K562 (cell line): ENCODE measurements at regions not wholly inside any gene's neighbourhood (a gene's known extent, or its start where the extent isn't known, plus 50 kb on each side); places are given as distances from the start of the nearest gene placed in this dataset.

ENCODE experiments used
- ATAC-seq: fragments of 200-7000 bp; cut with Tn5 transposase; 3 replicates; pipeline ENCODE4 v1.9.1; 2020; ENCODE audit warnings: moderate library complexity
- BruUV-seq: library from RNA; stranded (reverse); fragments of 400-500 nt; replicated peaks from 2 replicates; lab custom pipeline; 2021; lab: Mats Ljungman, UMichigan
- CTCF ChIA-PET: fragments of 300-600 bp; formaldehyde crosslinking; extraction: SDS; loops from one replicate; lab custom pipeline; 2021; ENCODE audit warnings: low intra/inter-chr PET ratio; lab: Yijun Ruan, JAX
- POLR2A ChIA-PET: fragments of 300-600, 350-650 bp; sonication (Branson Sonifier 250); formaldehyde crosslinking; extraction: SDS; loops from one replicate; lab custom pipeline; 2021; ENCODE audit warnings: antibody characterized with exemption, inconsistent platforms; lab: Yijun Ruan, JAX
- DNase-seq, 4 experiments: peaks; one replicate each; pipeline versions ENCODE4 v3.0.0 to v3.0.0-alpha.2; 2011 to 2018; ENCODE audit warnings: low spot score in 3 of 4, mixed read lengths in 3 of 4; ENCODE audit errors: extremely low read depth in 1 of 4
- FAIRE-seq: peaks from 2 replicates; lab custom pipeline; 2011; peaks lifted over from hg19 to GRCh38; lab: Jason Lieb, UNC
- H2AFZ ChIP-seq: 2 replicates; pipeline ENCODE4 v1.6.0; 2011; ENCODE audit warnings: low read depth, low read length, control low read depth, inconsistent platforms
- H3K27ac ChIP-seq: fragments of 200-600 bp; 3 replicates; pipeline ENCODE4 v1.8.0; 2011; ENCODE audit warnings: low read depth, mild to moderate bottlenecking, control low read depth, inconsistent platforms, low read length, moderate library complexity, mixed read lengths; ENCODE audit errors: extremely low read depth
- H3K27me3 ChIP-seq, 2 experiments: fragments of 300-600 bp in 1 of 2; 2 replicates in 1 of 2; 3 replicates in 1 of 2; pipeline versions ENCODE4 v1.6.0 to v1.8.0; 2011; ENCODE audit warnings: inconsistent platforms in 2 of 2, low read length in 2 of 2, mild to moderate bottlenecking in 1 of 2, mixed read lengths in 1 of 2, moderate library complexity in 1 of 2; ENCODE audit not compliant: control insufficient read depth in 2 of 2, insufficient read depth in 2 of 2
- H3K36me3 ChIP-seq: fragments of 300-600 bp; 3 replicates; pipeline ENCODE4 v1.8.0; 2011; ENCODE audit warnings: mild to moderate bottlenecking, low read length, inconsistent platforms; ENCODE audit not compliant: control insufficient read depth, insufficient read depth
- H3K4me1 ChIP-seq, 2 experiments: fragments of 200-600 bp in 1 of 2; replicated peaks in 1 of 2; 2 replicates in 1 of 2; 3 replicates in 1 of 2; pipeline versions ENCODE4 v1.5.1 to v1.8.0; 2011; ENCODE audit warnings: inconsistent platforms in 2 of 2, low read length in 2 of 2, mild to moderate bottlenecking in 1 of 2, mixed read lengths in 1 of 2, moderate library complexity in 1 of 2; ENCODE audit not compliant: control insufficient read depth in 2 of 2, insufficient read depth in 2 of 2
- H3K4me2 ChIP-seq: 2 replicates; pipeline ENCODE4 v1.6.1; 2011; ENCODE audit warnings: low read length, control low read depth, inconsistent platforms, mixed read lengths; ENCODE audit not compliant: insufficient read depth
- H3K4me3 ChIP-seq: fragments of 200-600 bp; sonication (generic), shearing (Covaris generic); 2 replicates; pipeline ENCODE4 v1.5.1; 2016; ENCODE audit warnings: control low read depth, inconsistent platforms
- H3K79me2 ChIP-seq: fragments of 200-600 bp; 3 replicates; pipeline ENCODE4 v1.8.0; 2011; ENCODE audit warnings: low read length, inconsistent platforms; ENCODE audit not compliant: control insufficient read depth, insufficient read depth
- H3K9ac ChIP-seq, 2 experiments: 2 replicates each; pipeline versions ENCODE4 v1.6.0 to v1.6.1; 2011; ENCODE audit warnings: low read depth in 2 of 2, low read length in 2 of 2, control low read depth in 1 of 2, inconsistent platforms in 1 of 2, mild to moderate bottlenecking in 1 of 2, mixed read lengths in 1 of 2; ENCODE audit not compliant: insufficient read depth in 1 of 2
- H3K9me1 ChIP-seq: one replicate; pipeline ENCODE4 v1.6.0; 2011; ENCODE audit warnings: inconsistent platforms, mild to moderate bottlenecking, low read length, moderate library complexity; ENCODE audit not compliant: control insufficient read depth, insufficient read depth
- H3K9me3 ChIP-seq: replicated peaks from 2 replicates; pipeline ENCODE4 v1.5.1; 2011; ENCODE audit warnings: low read depth, low read length, inconsistent platforms; ENCODE audit not compliant: control insufficient read depth, insufficient read depth
- H4K20me1 ChIP-seq: replicated peaks from 2 replicates; pipeline ENCODE4 v1.6.1; 2011; ENCODE audit warnings: low read length, inconsistent platforms, mixed read lengths; ENCODE audit not compliant: control insufficient read depth, insufficient read depth
- HMG20A ChIP-seq: fragments of 450-650 bp; formaldehyde crosslinking; conservative IDR thresholded peaks from 2 replicates; pipeline ENCODE4 v1.4.0; 2020; ENCODE audit warnings: mild to moderate bottlenecking, mixed read lengths
- KLF1 ChIP-seq: fragments of 450-650 bp; IDR thresholded peaks from 2 replicates; pipeline ENCODE4 v1.6.1; 2016; ENCODE audit warnings: missing genetic modification characterization, missing compliant biosample characterization
- RERE ChIP-seq: sonication (generic); formaldehyde crosslinking; IDR thresholded peaks from 2 replicates; pipeline ENCODE4 v1.8.0; 2023; ENCODE audit warnings: missing genetic modification reagents, mild to moderate bottlenecking, borderline replicate concordance
- RFX5 ChIP-seq: IDR thresholded peaks from 2 replicates; pipeline ENCODE4 v1.6.1; 2011; ENCODE audit warnings: low read depth, mild to moderate bottlenecking, improper control_type of control experiment, low read length
- SMAD4 ChIP-seq: fragments of 250-450 bp; sonication (Bioruptor Pico); conservative IDR thresholded peaks from 2 replicates; pipeline ENCODE4 v1.8.0; 2021; ENCODE audit warnings: inconsistent platforms, mild to moderate bottlenecking, moderate library complexity
- SRSF3 ChIP-seq: fragments of 200-400 bp; formaldehyde crosslinking; IDR thresholded peaks from 2 replicates; pipeline ENCODE4 v1.6.1; 2016; ENCODE audit warnings: mild to moderate bottlenecking, low read length, moderate library complexity; ENCODE audit not compliant: insufficient read depth
- TGIF2 ChIP-seq: sonication (generic); formaldehyde crosslinking; IDR thresholded peaks from 2 replicates; pipeline ENCODE4 v1.8.1; 2022; ENCODE audit warnings: mild to moderate bottlenecking, missing genetic modification reagents, moderate library complexity
- ZBED1 ChIP-seq: IDR thresholded peaks from 2 replicates; pipeline ENCODE4 v1.6.1; 2014
- ZC3H11A ChIP-seq: IDR thresholded peaks from 2 replicates; pipeline ENCODE4 v1.6.1; 2012; ENCODE audit warnings: low read depth, low read length, improper control_type of control experiment
- ZFP36 ChIP-seq: fragments of 150-350 bp; IDR thresholded peaks from 2 replicates; pipeline ENCODE4 v1.6.1; 2018; ENCODE audit warnings: low read length, low read depth; ENCODE audit not compliant: partially characterized antibody
- ZNF668 ChIP-seq: fragments of 250-450 bp; sonication (Bioruptor Pico); IDR thresholded peaks from 2 replicates; pipeline ENCODE4 v1.8.0; 2022; ENCODE audit warnings: mild to moderate bottlenecking, inconsistent platforms
- whole genome bisulfite sequencing: fragments of 100-300 bp; shearing (Covaris generic); methylation state at CpG from one replicate; pipeline ENCODE4 v1.1.6; 2016; ENCODE audit warnings: low coverage, mixed read lengths; ENCODE audit not compliant: insufficient coverage; ENCODE audit errors: missing lambda C conversion rate; 5-methylcytosine and 5-hydroxymethylcytosine counted together
- in situ Hi-C: fragments of 300-500 bp; cut with MboI; formaldehyde crosslinking; loops from 4 replicates; pipeline ENCODE4 v1.15.0; 2018; ENCODE audit warnings: inconsistent platforms, mixed read lengths
- intact Hi-C: fragments of 100-400 bp; cut with micrococcal nuclease; formaldehyde crosslinking; loops from 2 replicates; pipeline ENCODE4 v1.14.2; 2022
- TF ChIP-seq, protein P1 (sequence below): fragments of 250-450 bp; sonication (Bioruptor Pico); IDR thresholded peaks from 2 replicates; pipeline ENCODE4 v1.4.0; 2020; ENCODE audit warnings: mild to moderate bottlenecking, moderate library complexity
- TF ChIP-seq, protein P2 (sequence below): sonication (generic); formaldehyde crosslinking; IDR thresholded peaks from 2 replicates; pipeline ENCODE4 v1.8.0; 2022; ENCODE audit warnings: missing genetic modification reagents, mild to moderate bottlenecking, borderline replicate concordance

- TF ChIP-seq, protein P1, sequence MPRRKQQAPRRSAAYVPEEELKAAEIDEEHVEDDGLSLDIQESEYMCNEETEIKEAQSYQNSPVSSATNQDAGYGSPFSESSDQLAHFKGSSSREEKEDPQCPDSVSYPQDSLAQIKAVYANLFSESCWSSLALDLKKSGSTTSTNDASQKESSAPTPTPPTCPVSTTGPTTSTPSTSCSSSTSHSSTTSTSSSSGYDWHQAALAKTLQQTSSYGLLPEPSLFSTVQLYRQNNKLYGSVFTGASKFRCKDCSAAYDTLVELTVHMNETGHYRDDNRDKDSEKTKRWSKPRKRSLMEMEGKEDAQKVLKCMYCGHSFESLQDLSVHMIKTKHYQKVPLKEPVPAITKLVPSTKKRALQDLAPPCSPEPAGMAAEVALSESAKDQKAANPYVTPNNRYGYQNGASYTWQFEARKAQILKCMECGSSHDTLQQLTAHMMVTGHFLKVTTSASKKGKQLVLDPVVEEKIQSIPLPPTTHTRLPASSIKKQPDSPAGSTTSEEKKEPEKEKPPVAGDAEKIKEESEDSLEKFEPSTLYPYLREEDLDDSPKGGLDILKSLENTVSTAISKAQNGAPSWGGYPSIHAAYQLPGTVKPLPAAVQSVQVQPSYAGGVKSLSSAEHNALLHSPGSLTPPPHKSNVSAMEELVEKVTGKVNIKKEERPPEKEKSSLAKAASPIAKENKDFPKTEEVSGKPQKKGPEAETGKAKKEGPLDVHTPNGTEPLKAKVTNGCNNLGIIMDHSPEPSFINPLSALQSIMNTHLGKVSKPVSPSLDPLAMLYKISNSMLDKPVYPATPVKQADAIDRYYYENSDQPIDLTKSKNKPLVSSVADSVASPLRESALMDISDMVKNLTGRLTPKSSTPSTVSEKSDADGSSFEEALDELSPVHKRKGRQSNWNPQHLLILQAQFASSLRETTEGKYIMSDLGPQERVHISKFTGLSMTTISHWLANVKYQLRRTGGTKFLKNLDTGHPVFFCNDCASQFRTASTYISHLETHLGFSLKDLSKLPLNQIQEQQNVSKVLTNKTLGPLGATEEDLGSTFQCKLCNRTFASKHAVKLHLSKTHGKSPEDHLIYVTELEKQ: no peak
- TF ChIP-seq SMAD4 (CRISPR knock-in tag): no peak
- TF ChIP-seq, protein P2, sequence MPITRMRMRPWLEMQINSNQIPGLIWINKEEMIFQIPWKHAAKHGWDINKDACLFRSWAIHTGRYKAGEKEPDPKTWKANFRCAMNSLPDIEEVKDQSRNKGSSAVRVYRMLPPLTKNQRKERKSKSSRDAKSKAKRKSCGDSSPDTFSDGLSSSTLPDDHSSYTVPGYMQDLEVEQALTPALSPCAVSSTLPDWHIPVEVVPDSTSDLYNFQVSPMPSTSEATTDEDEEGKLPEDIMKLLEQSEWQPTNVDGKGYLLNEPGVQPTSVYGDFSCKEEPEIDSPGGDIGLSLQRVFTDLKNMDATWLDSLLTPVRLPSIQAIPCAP (CRISPR knock-in tag): no peak
- no peak for TF ChIP-seq ZNF668 (CRISPR knock-in tag)
- TF ChIP-seq RFX5: no peak
- no peak for TF ChIP-seq ZC3H11A
Measured at GRCh38 chr20:55561259-55561658, 444.1 kb downstream of the CBLN4 start (continued).

DNA sequence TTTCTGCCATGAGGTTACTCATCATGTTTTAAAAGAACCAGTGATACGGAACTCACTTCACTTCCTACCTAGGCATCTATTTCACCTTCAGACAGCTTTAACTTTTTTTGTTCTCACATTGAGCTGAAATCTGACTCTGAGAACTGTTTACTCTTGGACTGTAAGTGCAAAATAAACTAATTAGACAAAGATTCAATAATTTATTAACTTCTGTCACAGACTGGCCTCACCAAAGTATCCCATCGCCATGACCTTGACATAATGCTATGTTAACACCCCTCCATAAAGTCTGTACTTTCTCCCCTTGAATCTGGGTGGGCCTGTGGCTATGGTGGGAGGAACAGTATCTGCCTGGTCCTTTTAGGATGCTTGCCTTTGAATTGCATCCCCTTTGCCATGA is 448.1 kb downstream of the CBLN4 start:
- no peaks in the 10 kb centered on the region for H3K4me1 ChIP-seq
- FAIRE-seq: no peak
- H3K4me2 ChIP-seq: no peak overlapping the region
- H4K20me1 ChIP-seq: no peaks in the 10 kb centered on the region
- DNase-seq: no peak
- 0% methylated on average over 2 of the region's 2 CpGs for WGBS
- ChIA-PET CTCF (no interaction called here), POLR2A (no interaction called here)
- no peaks in the 10 kb centered on the region; the same call in 2 of the 3 replicates for H3K79me2 ChIP-seq
- no peak for ATAC-seq
- H3K4me3 ChIP-seq: no peak overlapping the region
- H3K36me3 ChIP-seq: no peaks in the 10 kb centered on the region
- H3K9ac ChIP-seq: no peak overlapping the region
- H3K9me3 ChIP-seq: no peaks in the 10 kb centered on the region
- in situ Hi-C loops (no loop called here), intact Hi-C loops (no loop called here)
- H2AFZ ChIP-seq: no peak overlapping the region
- no peaks in the 10 kb centered on the region for H3K9me1 ChIP-seq
- BruUV-seq: no TSS peak
- no peak overlapping the region for H3K27ac ChIP-seq
- no peaks in the 10 kb centered on the region for H3K27me3 ChIP-seq
- TF ChIP-seq ZFP36: no peak
- no peak for TF ChIP-seq ZBED1
- TF ChIP-seq HMG20A: no peak
- TF ChIP-seq RERE (CRISPR knock-in tag): no peak
- TF ChIP-seq TGIF2 (CRISPR knock-in tag): no peak
- TF ChIP-seq KLF1: no peak
- no peak for TF ChIP-seq SRSF3
